Stomach (tissue), 4 donors: ENCODE measurements at regions not wholly inside any gene's neighbourhood (a gene's known extent, or its start where the extent isn't known, plus 50 kb on each side); places are given as distances from the start of the nearest gene placed in this dataset.
"Not testable (repeated sequence)": the region's sequence is repeated elsewhere in the genome, so short reads cannot be mapped to it uniquely, and the experiment has no call there.

Experiments used
- EP300 ChIP-seq: sonication (generic); formaldehyde crosslinking; IDR thresholded peaks from one replicate; pipeline ENCODE4 v1.6.1; 2017; ENCODE audit warnings: antibody characterized with exemption
- POLR2A ChIP-seq, 4 donors: fragments of 450-650 bp; IDR thresholded peaks; one replicate each; pipeline ENCODE4 v1.6.1; 2016; ENCODE audit warnings: antibody characterized with exemption in 4 of 4, control low read depth in 2 of 4, mild to moderate bottlenecking in 1 of 4, moderate library complexity in 1 of 4
- POLR2AphosphoS5 ChIP-seq, 3 donors: sonication (generic); formaldehyde crosslinking; IDR thresholded peaks; one replicate each; pipeline ENCODE4 v1.6.1; 2016; ENCODE audit warnings: antibody characterized with exemption in 3 of 3
- TF ChIP-seq, protein P1 (sequence below), 7 experiments: fragments of 450-650 bp in 4 of 7; fragments of 200-600 bp in 3 of 7; sonication (generic) in 3 of 7; IDR thresholded peaks; one replicate each; pipeline ENCODE4 v1.5.1; 2016 to 2019; ENCODE audit warnings: antibody characterized with exemption in 7 of 7, control low read depth in 2 of 7, mild to moderate bottlenecking in 1 of 7

DNA sequence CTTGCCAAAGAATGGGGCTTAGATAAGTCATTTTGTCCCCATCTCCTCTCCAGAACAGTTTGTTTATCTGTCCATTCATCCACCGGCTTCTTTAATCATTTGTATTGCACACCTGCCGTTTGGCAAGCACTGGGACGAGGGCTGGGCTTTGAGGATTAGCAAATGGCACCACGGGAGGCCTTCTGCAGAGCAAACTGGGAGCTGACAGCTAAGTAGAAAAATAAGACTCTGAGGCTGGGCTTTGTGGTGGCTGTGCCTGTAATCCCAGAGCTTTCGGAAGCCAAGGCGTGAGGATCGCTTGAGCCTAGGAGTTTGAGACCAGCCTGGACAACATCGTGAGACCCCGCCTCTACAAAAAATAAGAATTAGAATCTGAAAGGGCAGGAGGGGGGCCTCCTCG, 203.9 kb downstream of the NPIPB11 start:
- TF ChIP-seq, protein P1, sequence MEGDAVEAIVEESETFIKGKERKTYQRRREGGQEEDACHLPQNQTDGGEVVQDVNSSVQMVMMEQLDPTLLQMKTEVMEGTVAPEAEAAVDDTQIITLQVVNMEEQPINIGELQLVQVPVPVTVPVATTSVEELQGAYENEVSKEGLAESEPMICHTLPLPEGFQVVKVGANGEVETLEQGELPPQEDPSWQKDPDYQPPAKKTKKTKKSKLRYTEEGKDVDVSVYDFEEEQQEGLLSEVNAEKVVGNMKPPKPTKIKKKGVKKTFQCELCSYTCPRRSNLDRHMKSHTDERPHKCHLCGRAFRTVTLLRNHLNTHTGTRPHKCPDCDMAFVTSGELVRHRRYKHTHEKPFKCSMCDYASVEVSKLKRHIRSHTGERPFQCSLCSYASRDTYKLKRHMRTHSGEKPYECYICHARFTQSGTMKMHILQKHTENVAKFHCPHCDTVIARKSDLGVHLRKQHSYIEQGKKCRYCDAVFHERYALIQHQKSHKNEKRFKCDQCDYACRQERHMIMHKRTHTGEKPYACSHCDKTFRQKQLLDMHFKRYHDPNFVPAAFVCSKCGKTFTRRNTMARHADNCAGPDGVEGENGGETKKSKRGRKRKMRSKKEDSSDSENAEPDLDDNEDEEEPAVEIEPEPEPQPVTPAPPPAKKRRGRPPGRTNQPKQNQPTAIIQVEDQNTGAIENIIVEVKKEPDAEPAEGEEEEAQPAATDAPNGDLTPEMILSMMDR (IDR thresholded peaks at IDR 0.05) = not testable (repeated sequence)
- TF ChIP-seq EP300; POLR2A (IDR thresholded peaks at IDR 0.05); POLR2AphosphoS5 (IDR thresholded peaks at IDR 0.05): not testable (repeated sequence)
